ENCODE measurements at regions not wholly inside any gene's neighbourhood (a gene's known extent, or its start where the extent isn't known, plus 50 kb on each side); places are given as distances from the start of the nearest gene placed in this dataset.
A peak's percentile ranks its signal among the peaks of the same experiment; 100 is the strongest.

- DNase-seq = no peak
These were observed 437.6 kb upstream of the ZMIZ1 start for GRCh38 chr10:78630944-78631838.

- DNase-seq = no peak
These were observed 434.4 kb upstream of the ZMIZ1 start for GRCh38 chr10:78634389-78634815.

GRCh38 chr10:78634835-78635234 lies 433.9 kb upstream of the ZMIZ1 start:
- DNase-seq = no peak

GRCh38 chr10:78639629-78640028 lies 429.1 kb upstream of the ZMIZ1 start:
- no peak for DNase-seq

GRCh38 chr10:78640796-78641636 lies 427.8 kb upstream of the ZMIZ1 start:
- no peak for DNase-seq

- no peak for DNase-seq
These were observed 427.1 kb upstream of the ZMIZ1 start for GRCh38 chr10:78641693-78642092.

- DNase-seq = no peak
These were observed 426.4 kb upstream of the ZMIZ1 start for GRCh38 chr10:78642269-78642816.

- DNase-seq = no peak
These were observed 425.3 kb upstream of the ZMIZ1 start for GRCh38 chr10:78643513-78643912.

GRCh38 chr10:78644550-78644949 lies 424.2 kb upstream of the ZMIZ1 start:
- DNase-seq = no peak

- DNase-seq = no peak
These were observed 423.5 kb upstream of the ZMIZ1 start for GRCh38 chr10:78645169-78645686.

- no peak for DNase-seq
These were observed 422.8 kb upstream of the ZMIZ1 start for GRCh38 chr10:78645975-78646374.

- no peak for DNase-seq
These were observed 420.4 kb upstream of the ZMIZ1 start for GRCh38 chr10:78648256-78648860.

- DNase-seq = no peak
These were observed 419.3 kb upstream of the ZMIZ1 start for GRCh38 chr10:78649429-78649828.

GRCh38 chr10:78650122-78650521 lies 418.6 kb upstream of the ZMIZ1 start:
- DNase-seq = no peak

- DNase-seq = no peak
These were observed 417.5 kb upstream of the ZMIZ1 start for GRCh38 chr10:78651287-78651686.

GRCh38 chr10:78653555-78653954 lies 415.2 kb upstream of the ZMIZ1 start:
- no peak for DNase-seq

GRCh38 chr10:78654047-78654590 lies 414.6 kb upstream of the ZMIZ1 start:
- no peak for DNase-seq

GRCh38 chr10:78655979-78656378 lies 412.8 kb upstream of the ZMIZ1 start:
- no peak for DNase-seq

- no peak for DNase-seq
These were observed 412.2 kb upstream of the ZMIZ1 start for GRCh38 chr10:78656417-78657162.

- DNase-seq = peak; percentile 48
These were observed 411.5 kb upstream of the ZMIZ1 start for GRCh38 chr10:78657163-78657861.

- no peak for DNase-seq
These were observed 411.0 kb upstream of the ZMIZ1 start for GRCh38 chr10:78657862-78658165.

Data from stimulated activated naive CD4-positive, alpha-beta T cell treated with Interleukin-2 at 50 U/mL for 16 hours (primary cell).